ENCODE measurements at regions not wholly inside any gene's neighbourhood (a gene's known extent, or its start where the extent isn't known, plus 50 kb on each side); places are given as distances from the start of the nearest gene placed in this dataset.

GRCh38 chr7:118085000-118085399 is 99.0 kb upstream of the LSM8 start:
- no peak for DNase-seq

GRCh38 chr7:118087126-118087525 is 96.8 kb upstream of the LSM8 start:
- no peak for DNase-seq

- no peak for DNase-seq
These were observed 89.9 kb upstream of the LSM8 start for GRCh38 chr7:118094044-118094443.

- no peak for DNase-seq
These were observed 79.0 kb upstream of the LSM8 start for GRCh38 chr7:118104812-118105441.

- no peak for DNase-seq
These were observed 74.4 kb upstream of the LSM8 start for GRCh38 chr7:118109607-118110006.

- DNase-seq: no peak
These were observed 73.6 kb upstream of the LSM8 start for GRCh38 chr7:118110178-118110925.

- no peak for DNase-seq
These were observed 72.6 kb upstream of the LSM8 start for GRCh38 chr7:118111347-118111746.

- DNase-seq: no peak
These were observed 69.8 kb upstream of the LSM8 start for GRCh38 chr7:118114175-118114574.

GRCh38 chr7:118129041-118129795 is 54.7 kb upstream of the LSM8 start:
- DNase-seq: no peak

GRCh38 chr7:118132764-118133163 is 51.2 kb upstream of the LSM8 start:
- DNase-seq: no peak
